ENCODE measurements at regions not wholly inside any gene's neighbourhood (a gene's known extent, or its start where the extent isn't known, plus 50 kb on each side); places are given as distances from the start of the nearest gene placed in this dataset.

DNA sequence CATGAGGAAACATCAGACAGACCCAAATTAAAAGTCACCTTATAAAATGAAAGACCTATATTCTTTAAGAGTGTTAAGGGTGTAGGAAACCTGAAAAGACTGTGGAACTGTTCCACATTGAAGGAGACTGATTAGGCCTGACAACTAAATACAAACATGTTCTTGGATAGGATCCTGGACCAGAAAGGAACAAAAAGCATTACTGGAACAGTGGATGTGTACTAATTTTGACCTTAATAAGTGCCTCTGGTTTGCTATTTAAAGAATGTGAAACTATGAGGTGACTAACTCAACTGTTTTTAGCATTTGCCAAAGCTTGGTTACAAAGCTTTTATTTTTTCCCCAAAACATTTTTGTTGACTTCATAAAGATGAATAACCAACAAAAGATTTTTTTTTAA is 340.6 kb downstream of the CAAP1 start:
- TF ChIP-seq ZNF70 (CRISPR knock-in tag; IDR thresholded peaks at IDR 0.05) (no peak), ZNF565 (CRISPR knock-in tag; conservative IDR thresholded peaks at IDR 0.05; ENCODE audit: low read depth) (no peak), CSRNP3 (CRISPR knock-in tag; IDR thresholded peaks at IDR 0.05) (no peak), GLIS3 (CRISPR knock-in tag; IDR thresholded peaks at IDR 0.05) (no peak), ESRRG (CRISPR knock-in tag; IDR thresholded peaks at IDR 0.05) (no peak), ARNTL (CRISPR knock-in tag; IDR thresholded peaks at IDR 0.05; ENCODE audit: borderline replicate concordance, low read depth) (no peak), PPARA (CRISPR knock-in tag; IDR thresholded peaks at IDR 0.05; ENCODE audit: borderline replicate concordance) (no peak), BACH2 (CRISPR knock-in tag; IDR thresholded peaks at IDR 0.05; ENCODE audit: borderline replicate concordance) (no peak), RARB (CRISPR knock-in tag; IDR thresholded peaks at IDR 0.05) (no peak), ZNF8 (CRISPR knock-in tag; IDR thresholded peaks at IDR 0.05) (no peak), CSDC2 (CRISPR knock-in tag; IDR thresholded peaks at IDR 0.05) (no peak), OSR1 (CRISPR knock-in tag; IDR thresholded peaks at IDR 0.05) (no peak), SNAI2 (CRISPR knock-in tag; IDR thresholded peaks at IDR 0.05) (no peak), ZC3H10 (CRISPR knock-in tag; IDR thresholded peaks at IDR 0.05) (no peak), ISL1 (CRISPR knock-in tag; IDR thresholded peaks at IDR 0.05) (no peak)
- TF ChIP-seq, protein P1, sequence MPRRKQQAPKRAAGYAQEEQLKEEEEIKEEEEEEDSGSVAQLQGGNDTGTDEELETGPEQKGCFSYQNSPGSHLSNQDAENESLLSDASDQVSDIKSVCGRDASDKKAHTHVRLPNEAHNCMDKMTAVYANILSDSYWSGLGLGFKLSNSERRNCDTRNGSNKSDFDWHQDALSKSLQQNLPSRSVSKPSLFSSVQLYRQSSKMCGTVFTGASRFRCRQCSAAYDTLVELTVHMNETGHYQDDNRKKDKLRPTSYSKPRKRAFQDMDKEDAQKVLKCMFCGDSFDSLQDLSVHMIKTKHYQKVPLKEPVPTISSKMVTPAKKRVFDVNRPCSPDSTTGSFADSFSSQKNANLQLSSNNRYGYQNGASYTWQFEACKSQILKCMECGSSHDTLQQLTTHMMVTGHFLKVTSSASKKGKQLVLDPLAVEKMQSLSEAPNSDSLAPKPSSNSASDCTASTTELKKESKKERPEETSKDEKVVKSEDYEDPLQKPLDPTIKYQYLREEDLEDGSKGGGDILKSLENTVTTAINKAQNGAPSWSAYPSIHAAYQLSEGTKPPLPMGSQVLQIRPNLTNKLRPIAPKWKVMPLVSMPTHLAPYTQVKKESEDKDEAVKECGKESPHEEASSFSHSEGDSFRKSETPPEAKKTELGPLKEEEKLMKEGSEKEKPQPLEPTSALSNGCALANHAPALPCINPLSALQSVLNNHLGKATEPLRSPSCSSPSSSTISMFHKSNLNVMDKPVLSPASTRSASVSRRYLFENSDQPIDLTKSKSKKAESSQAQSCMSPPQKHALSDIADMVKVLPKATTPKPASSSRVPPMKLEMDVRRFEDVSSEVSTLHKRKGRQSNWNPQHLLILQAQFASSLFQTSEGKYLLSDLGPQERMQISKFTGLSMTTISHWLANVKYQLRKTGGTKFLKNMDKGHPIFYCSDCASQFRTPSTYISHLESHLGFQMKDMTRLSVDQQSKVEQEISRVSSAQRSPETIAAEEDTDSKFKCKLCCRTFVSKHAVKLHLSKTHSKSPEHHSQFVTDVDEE (CRISPR knock-in tag; IDR thresholded peaks at IDR 0.05), result no peak
- TF ChIP-seq, protein P2, sequence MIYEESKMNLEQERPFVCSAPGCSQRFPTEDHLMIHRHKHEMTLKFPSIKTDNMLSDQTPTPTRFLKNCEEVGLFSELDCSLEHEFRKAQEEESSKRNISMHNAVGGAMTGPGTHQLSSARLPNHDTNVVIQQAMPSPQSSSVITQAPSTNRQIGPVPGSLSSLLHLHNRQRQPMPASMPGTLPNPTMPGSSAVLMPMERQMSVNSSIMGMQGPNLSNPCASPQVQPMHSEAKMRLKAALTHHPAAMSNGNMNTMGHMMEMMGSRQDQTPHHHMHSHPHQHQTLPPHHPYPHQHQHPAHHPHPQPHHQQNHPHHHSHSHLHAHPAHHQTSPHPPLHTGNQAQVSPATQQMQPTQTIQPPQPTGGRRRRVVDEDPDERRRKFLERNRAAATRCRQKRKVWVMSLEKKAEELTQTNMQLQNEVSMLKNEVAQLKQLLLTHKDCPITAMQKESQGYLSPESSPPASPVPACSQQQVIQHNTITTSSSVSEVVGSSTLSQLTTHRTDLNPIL (CRISPR knock-in tag; IDR thresholded peaks at IDR 0.05; ENCODE audit: low read depth), result no peak
- no peak for ATAC-seq

- no peak for TF ChIP-seq PPARA (CRISPR knock-in tag; IDR thresholded peaks at IDR 0.05; ENCODE audit: borderline replicate concordance)
- no peak for TF ChIP-seq TCF4 (CRISPR knock-in tag; IDR thresholded peaks at IDR 0.05; ENCODE audit: borderline replicate concordance)
- no peak for TF ChIP-seq ZFP3 (CRISPR knock-in tag; IDR thresholded peaks at IDR 0.05)
- TF ChIP-seq, protein P1 (CRISPR knock-in tag; IDR thresholded peaks at IDR 0.05), result no peak
- no peak for TF ChIP-seq OSR1 (CRISPR knock-in tag; IDR thresholded peaks at IDR 0.05)
- TF ChIP-seq CSDC2 (CRISPR knock-in tag; IDR thresholded peaks at IDR 0.05), result no peak
- TF ChIP-seq RARB (CRISPR knock-in tag; IDR thresholded peaks at IDR 0.05), result no peak
- TF ChIP-seq SNAI2 (CRISPR knock-in tag; IDR thresholded peaks at IDR 0.05), result no peak
- no peak for ATAC-seq
Measured at GRCh38 chr9:26551451-26551850, 341.2 kb downstream of the CAAP1 start.

DNA sequence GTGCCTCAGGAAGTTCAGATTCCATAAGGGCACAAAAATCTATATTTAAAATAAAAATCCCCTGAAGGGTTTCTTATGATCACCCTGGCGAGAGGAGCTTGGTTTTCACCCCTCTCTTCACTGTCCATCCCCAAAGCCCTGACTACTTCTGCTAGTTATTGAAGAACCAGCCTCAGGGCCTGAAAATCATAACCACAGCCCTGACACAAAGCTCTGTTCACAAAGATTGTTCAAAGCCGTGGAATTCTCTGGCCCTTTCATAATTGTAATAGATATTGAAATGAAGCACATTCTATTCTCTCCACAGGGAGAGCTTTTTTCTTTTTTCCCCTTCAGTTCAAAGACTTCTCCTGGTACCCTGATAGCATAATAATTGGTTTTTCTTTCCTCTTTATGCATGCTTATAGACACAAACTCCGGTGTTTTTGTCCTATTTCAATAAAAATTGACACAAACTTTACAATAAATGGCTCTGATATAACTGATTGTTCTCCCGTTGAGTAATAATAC is 343.8 kb downstream of the CAAP1 start:
- no peak for TF ChIP-seq ISL1 (CRISPR knock-in tag; IDR thresholded peaks at IDR 0.05)
- no peak for TF ChIP-seq CSDC2 (CRISPR knock-in tag; IDR thresholded peaks at IDR 0.05)
- no peak for TF ChIP-seq ZNF565 (CRISPR knock-in tag; conservative IDR thresholded peaks at IDR 0.05; ENCODE audit: low read depth)
- TF ChIP-seq RARB (CRISPR knock-in tag; IDR thresholded peaks at IDR 0.05), result no peak
- TF ChIP-seq TOX (CRISPR knock-in tag; IDR thresholded peaks at IDR 0.05; ENCODE audit: borderline replicate concordance), result no peak
- TF ChIP-seq, protein P1 (CRISPR knock-in tag; IDR thresholded peaks at IDR 0.05), result no peak
- no peak for TF ChIP-seq ZFP30 (CRISPR knock-in tag; IDR thresholded peaks at IDR 0.05)
- TF ChIP-seq OSR1 (CRISPR knock-in tag; IDR thresholded peaks at IDR 0.05), result no peak
- ATAC-seq, result no peak

All from SK-N-SH treated with all-trans-retinoic acid at 6 μM for 48 hours (cell line).